ENCODE measurements at regions not wholly inside any gene's neighbourhood (a gene's known extent, or its start where the extent isn't known, plus 50 kb on each side); places are given as distances from the start of the nearest gene placed in this dataset.

DNA sequence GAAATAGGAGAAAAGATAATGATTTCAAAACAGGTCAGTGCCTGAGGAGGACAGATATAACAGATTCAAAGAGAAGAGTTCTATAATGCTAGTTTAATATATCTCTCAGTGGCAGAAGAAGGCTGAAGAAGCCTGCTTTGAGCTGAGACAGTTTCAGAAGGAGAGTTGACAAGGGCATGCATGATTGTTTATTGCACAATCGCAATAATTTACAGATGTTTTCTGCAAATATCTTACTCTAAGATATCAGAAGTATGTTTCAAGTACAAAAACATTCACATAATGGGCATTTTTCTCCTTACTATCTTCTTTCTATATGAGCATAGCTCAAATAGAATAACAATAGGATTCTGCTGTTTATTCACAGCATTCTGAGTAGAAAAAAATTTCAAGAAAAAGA lies 557.7 kb upstream of the NRSN1 start:
- no peak for TF ChIP-seq JUN (IDR thresholded peaks at IDR 0.05)
- TF ChIP-seq RAD21 (conservative IDR thresholded peaks at IDR 0.05 in 1 of 2, IDR thresholded peaks at IDR 0.05 in 1 of 2), result no peak
- no peak for TF ChIP-seq RCOR1 (IDR thresholded peaks at IDR 0.05; ENCODE audit: low read depth, low read length)
- TF ChIP-seq E2F6 (IDR thresholded peaks at IDR 0.05; ENCODE audit: borderline replicate concordance, low read depth), result no peak
- no peak for TF ChIP-seq PHF8 (IDR thresholded peaks at IDR 0.05; ENCODE audit: borderline replicate concordance, low read depth)
- POLR2A ChIA-PET, result no interaction called here
- 21% methylated on average over 1 of the region's 1 CpG for WGBS (ENCODE audit: missing lambda C conversion rate)

DNA sequence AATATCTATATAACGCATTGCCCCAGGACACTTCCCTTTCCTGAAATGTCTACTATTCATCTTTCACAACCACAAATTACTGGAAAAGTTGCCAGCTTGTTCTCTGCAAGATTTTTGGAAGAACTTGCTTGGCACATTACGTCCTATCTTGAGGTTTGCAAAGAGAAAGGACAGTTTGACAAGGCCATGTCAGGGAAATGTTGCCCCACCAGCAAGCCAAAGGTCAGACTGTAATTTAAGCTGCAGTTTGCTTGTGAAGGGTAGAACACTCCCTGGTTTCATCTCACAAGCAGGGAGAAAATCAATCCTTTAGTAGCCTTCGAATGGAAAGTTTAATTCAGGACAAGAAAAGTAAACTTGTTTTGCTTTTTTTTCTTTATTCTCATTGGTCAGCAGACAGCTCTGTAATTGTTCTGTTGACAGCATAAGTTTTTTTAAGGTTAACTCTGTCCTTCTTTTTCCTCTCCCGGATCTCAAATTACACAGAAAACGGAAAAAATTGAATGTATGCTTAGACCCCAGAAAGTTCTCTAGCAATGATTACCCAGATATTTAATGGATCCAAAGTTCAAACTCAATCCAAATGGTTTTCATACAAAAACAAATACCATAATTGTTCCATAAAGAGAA lies 541.8 kb upstream of the NRSN1 start:
- H3K4me3 ChIP-seq, result no peak overlapping the region
- H3K9me3 ChIP-seq, result no peaks in the 10 kb centered on the region
- no peak for DNase-seq (ENCODE audit: low read depth in 1 of 2, low spot score in 1 of 2)
- ChIA-PET CTCF (interaction anchor here (0.8 kb wide), 1 partner anchor 175 kb away, joined by 4 read pairs; no protein-coding TSS in a partner anchor), POLR2A (no interaction called here)
- TF ChIP-seq HDAC2 (IDR thresholded peaks at IDR 0.05) (no peak), ESRRA (IDR thresholded peaks at IDR 0.05; ENCODE audit: borderline replicate concordance, low read length) (no peak), NPAS2 (CRISPR knock-in tag; IDR thresholded peaks at IDR 0.05; ENCODE audit: borderline replicate concordance) (no peak), RNF2 (IDR thresholded peaks at IDR 0.05; ENCODE audit: borderline replicate concordance, low read depth) (no peak), NFE2L2 (conservative IDR thresholded peaks at IDR 0.05; ENCODE audit: low read length) (no peak), MAX (IDR thresholded peaks at IDR 0.05) (no peak), TFCP2L1 (CRISPR knock-in tag; IDR thresholded peaks at IDR 0.05) (no peak), CHD2 (IDR thresholded peaks at IDR 0.05; ENCODE audit: low read length, partially characterized antibody) (no peak), CEBPB (IDR thresholded peaks at IDR 0.05) (no peak), FOSL2 (IDR thresholded peaks at IDR 0.05) (no peak), FOSL2 (CRISPR knock-in tag; IDR thresholded peaks at IDR 0.05) (no peak), CBX2 (IDR thresholded peaks at IDR 0.05; ENCODE audit: borderline replicate concordance, low read depth) (no peak), HOXA7 (CRISPR knock-in tag; IDR thresholded peaks at IDR 0.05) (no peak), HOXB5 (CRISPR knock-in tag; IDR thresholded peaks at IDR 0.05) (no peak)
- TF ChIP-seq, protein P1, sequence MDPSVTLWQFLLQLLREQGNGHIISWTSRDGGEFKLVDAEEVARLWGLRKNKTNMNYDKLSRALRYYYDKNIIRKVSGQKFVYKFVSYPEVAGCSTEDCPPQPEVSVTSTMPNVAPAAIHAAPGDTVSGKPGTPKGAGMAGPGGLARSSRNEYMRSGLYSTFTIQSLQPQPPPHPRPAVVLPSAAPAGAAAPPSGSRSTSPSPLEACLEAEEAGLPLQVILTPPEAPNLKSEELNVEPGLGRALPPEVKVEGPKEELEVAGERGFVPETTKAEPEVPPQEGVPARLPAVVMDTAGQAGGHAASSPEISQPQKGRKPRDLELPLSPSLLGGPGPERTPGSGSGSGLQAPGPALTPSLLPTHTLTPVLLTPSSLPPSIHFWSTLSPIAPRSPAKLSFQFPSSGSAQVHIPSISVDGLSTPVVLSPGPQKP (IDR thresholded peaks at IDR 0.05; ENCODE audit: low read depth, low read length), result no peak
- TF ChIP-seq, protein P2, sequence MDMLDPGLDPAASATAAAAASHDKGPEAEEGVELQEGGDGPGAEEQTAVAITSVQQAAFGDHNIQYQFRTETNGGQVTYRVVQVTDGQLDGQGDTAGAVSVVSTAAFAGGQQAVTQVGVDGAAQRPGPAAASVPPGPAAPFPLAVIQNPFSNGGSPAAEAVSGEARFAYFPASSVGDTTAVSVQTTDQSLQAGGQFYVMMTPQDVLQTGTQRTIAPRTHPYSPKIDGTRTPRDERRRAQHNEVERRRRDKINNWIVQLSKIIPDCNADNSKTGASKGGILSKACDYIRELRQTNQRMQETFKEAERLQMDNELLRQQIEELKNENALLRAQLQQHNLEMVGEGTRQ (IDR thresholded peaks at IDR 0.05), result no peak
- H3K27ac ChIP-seq, result no peak overlapping the region
- no peak for FAIRE-seq
- no peaks in the 10 kb centered on the region for H3K4me1 ChIP-seq
- H3K4me2 ChIP-seq, result no peak overlapping the region
- 25% methylated on average over 5 of the region's 5 CpGs for WGBS (ENCODE audit: missing lambda C conversion rate)
- ATAC-seq, result no peak

More for the DNA sequence above, 557.7 kb upstream of the NRSN1 start:
- no peak for ATAC-seq
- Histone ChIP-seq H3K4me1 (no peaks in the 10 kb centered on the region), H3K4me3 (no peak overlapping the region), H3K4me2 (no peak overlapping the region), H3K27ac (no peak overlapping the region), H3K9me3 (no peaks in the 10 kb centered on the region)
- FAIRE-seq, result no peak
- CTCF ChIA-PET, result no interaction called here
- DNase-seq (ENCODE audit: low read depth in 1 of 2, low spot score in 1 of 2), result no peak

DNA sequence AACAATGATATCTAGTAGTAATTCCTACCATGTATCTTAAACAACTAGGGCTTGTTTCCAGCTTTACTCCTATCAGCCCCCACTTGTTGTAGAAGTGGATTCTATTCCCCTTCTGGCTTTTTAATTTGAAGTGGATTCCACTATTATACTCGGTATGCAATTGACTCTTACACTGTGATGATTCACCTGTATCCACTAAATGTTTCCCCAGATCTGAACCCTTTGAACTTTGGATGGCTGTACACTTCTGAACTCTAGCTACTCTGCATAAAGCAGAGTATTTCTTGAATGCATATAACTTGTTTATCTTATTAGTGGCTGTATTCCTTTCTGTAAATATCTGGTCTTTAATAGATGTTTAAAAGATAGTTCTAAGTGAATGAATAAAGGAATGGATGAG lies 538.4 kb upstream of the NRSN1 start:
- ChIA-PET POLR2A (no interaction called here), CTCF (no interaction called here)
- no peak overlapping the region for H3K4me3 ChIP-seq
- FAIRE-seq, result no peak
- H3K4me1 ChIP-seq, result no peaks in the 10 kb centered on the region
- WGBS (ENCODE audit: missing lambda C conversion rate), result 0% methylated on average over 1 of the region's 1 CpG
- no peaks in the 10 kb centered on the region for H3K9me3 ChIP-seq
- no peak overlapping the region for H3K4me2 ChIP-seq
- TF ChIP-seq, protein P3, sequence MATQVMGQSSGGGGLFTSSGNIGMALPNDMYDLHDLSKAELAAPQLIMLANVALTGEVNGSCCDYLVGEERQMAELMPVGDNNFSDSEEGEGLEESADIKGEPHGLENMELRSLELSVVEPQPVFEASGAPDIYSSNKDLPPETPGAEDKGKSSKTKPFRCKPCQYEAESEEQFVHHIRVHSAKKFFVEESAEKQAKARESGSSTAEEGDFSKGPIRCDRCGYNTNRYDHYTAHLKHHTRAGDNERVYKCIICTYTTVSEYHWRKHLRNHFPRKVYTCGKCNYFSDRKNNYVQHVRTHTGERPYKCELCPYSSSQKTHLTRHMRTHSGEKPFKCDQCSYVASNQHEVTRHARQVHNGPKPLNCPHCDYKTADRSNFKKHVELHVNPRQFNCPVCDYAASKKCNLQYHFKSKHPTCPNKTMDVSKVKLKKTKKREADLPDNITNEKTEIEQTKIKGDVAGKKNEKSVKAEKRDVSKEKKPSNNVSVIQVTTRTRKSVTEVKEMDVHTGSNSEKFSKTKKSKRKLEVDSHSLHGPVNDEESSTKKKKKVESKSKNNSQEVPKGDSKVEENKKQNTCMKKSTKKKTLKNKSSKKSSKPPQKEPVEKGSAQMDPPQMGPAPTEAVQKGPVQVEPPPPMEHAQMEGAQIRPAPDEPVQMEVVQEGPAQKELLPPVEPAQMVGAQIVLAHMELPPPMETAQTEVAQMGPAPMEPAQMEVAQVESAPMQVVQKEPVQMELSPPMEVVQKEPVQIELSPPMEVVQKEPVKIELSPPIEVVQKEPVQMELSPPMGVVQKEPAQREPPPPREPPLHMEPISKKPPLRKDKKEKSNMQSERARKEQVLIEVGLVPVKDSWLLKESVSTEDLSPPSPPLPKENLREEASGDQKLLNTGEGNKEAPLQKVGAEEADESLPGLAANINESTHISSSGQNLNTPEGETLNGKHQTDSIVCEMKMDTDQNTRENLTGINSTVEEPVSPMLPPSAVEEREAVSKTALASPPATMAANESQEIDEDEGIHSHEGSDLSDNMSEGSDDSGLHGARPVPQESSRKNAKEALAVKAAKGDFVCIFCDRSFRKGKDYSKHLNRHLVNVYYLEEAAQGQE (IDR thresholded peaks at IDR 0.05), result no peak
- TF ChIP-seq TP53 (CRISPR knock-in tag; IDR thresholded peaks at IDR 0.05) (no peak), FOSL2 (IDR thresholded peaks at IDR 0.05) (no peak), FOSL2 (CRISPR knock-in tag; IDR thresholded peaks at IDR 0.05) (no peak), HOXB13 (CRISPR knock-in tag; IDR thresholded peaks at IDR 0.05; ENCODE audit: low read depth) (no peak), BCL3 (IDR thresholded peaks at IDR 0.05) (no peak)
- TF ChIP-seq, protein P4, sequence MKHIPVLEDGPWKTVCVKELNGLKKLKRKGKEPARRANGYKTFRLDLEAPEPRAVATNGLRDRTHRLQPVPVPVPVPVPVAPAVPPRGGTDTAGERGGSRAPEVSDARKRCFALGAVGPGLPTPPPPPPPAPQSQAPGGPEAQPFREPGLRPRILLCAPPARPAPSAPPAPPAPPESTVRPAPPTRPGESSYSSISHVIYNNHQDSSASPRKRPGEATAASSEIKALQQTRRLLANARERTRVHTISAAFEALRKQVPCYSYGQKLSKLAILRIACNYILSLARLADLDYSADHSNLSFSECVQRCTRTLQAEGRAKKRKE (CRISPR knock-in tag; IDR thresholded peaks at IDR 0.05; ENCODE audit: low read depth), result no peak
- no peak for ATAC-seq
- no peak for DNase-seq (ENCODE audit: low read depth in 1 of 2, low spot score in 1 of 2)
- H3K27ac ChIP-seq, result no peak overlapping the region

Data from A549 (cell line).